GM23248 (cell line): ENCODE measurements at regions not wholly inside any gene's neighbourhood (a gene's known extent, or its start where the extent isn't known, plus 50 kb on each side); places are given as distances from the start of the nearest gene placed in this dataset.

ENCODE experiments used
- DNase-seq: peaks from one replicate; pipeline ENCODE4 v3.0.0-alpha.2; 2015
- H2AFZ ChIP-seq: fragments of 200-600 bp; sonication (generic); 2 replicates; pipeline ENCODE4 v1.6.1; 2016; ENCODE audit warnings: antibody characterized with exemption
- H3F3A ChIP-seq: fragments of 200-600 bp; sonication (generic); 2 replicates; pipeline ENCODE4 v1.6.1; 2016; ENCODE audit warnings: mild to moderate bottlenecking, antibody characterized with exemption, mixed run types; ENCODE audit not compliant: insufficient read depth
- H3K27ac ChIP-seq: fragments of 200-600 bp; sonication (generic); 2 replicates; pipeline ENCODE4 v1.5.1; 2016; ENCODE audit warnings: mild to moderate bottlenecking
- H3K27me3 ChIP-seq: fragments of 200-600 bp; sonication (generic); replicated peaks from 2 replicates; pipeline ENCODE4 v1.6.1; 2016; ENCODE audit warnings: mild to moderate bottlenecking; ENCODE audit not compliant: insufficient read depth
- H3K36me3 ChIP-seq: fragments of 200-600 bp; sonication (generic); 2 replicates; pipeline ENCODE4 v1.6.1; 2016; ENCODE audit warnings: low read depth, mild to moderate bottlenecking
- H3K4me1 ChIP-seq: fragments of 200-600 bp; sonication (generic); 2 replicates; pipeline ENCODE4 v1.6.1; 2016; ENCODE audit warnings: mild to moderate bottlenecking; ENCODE audit not compliant: insufficient read depth
- H3K4me2 ChIP-seq: fragments of 200-600 bp; sonication (generic); one replicate; pipeline ENCODE4 v1.6.1; 2016; ENCODE audit warnings: mild to moderate bottlenecking; ENCODE audit not compliant: unreplicated experiment
- H3K4me3 ChIP-seq: fragments of 200-600 bp; sonication (generic); 2 replicates; pipeline ENCODE4 v1.5.1; 2016; ENCODE audit warnings: mild to moderate bottlenecking
- H3K79me2 ChIP-seq: fragments of 200-600 bp; sonication (generic); 2 replicates; pipeline ENCODE4 v1.6.1; 2016; ENCODE audit warnings: mild to moderate bottlenecking; ENCODE audit not compliant: insufficient read depth
- H3K9ac ChIP-seq: fragments of 200-600 bp; sonication (generic); 2 replicates; pipeline ENCODE4 v1.6.1; 2016; ENCODE audit warnings: mild to moderate bottlenecking
- H3K9me2 ChIP-seq: fragments of 200-600 bp; sonication (generic); 2 replicates; pipeline ENCODE4 v1.6.1; 2016; ENCODE audit warnings: mixed run types, mild to moderate bottlenecking, moderate library complexity; ENCODE audit not compliant: insufficient read depth
- H3K9me3 ChIP-seq: fragments of 200-600 bp; sonication (generic); one replicate; pipeline ENCODE4 v1.6.1; 2017; ENCODE audit warnings: low read depth
- H4K20me1 ChIP-seq: fragments of 200-600 bp; sonication (generic); 2 replicates; pipeline ENCODE4 v1.6.0; 2016; ENCODE audit not compliant: insufficient read depth
- EZH2 ChIP-seq: fragments of 200-600 bp; sonication (generic); IDR thresholded peaks from 2 replicates; pipeline ENCODE4 v1.6.1; 2018; ENCODE audit warnings: antibody characterized with exemption, mild to moderate bottlenecking; ENCODE audit not compliant: insufficient read depth, poor library complexity, severe bottlenecking
- EZH2phosphoT487 ChIP-seq: fragments of 200-600 bp; sonication (generic); IDR thresholded peaks from 2 replicates; pipeline ENCODE4 v1.6.1; 2018; ENCODE audit warnings: antibody characterized with exemption, moderate library complexity, mild to moderate bottlenecking, low read depth; ENCODE audit not compliant: insufficient read depth
- WGBS, 2 experiments: methylation state at CpG; one replicate each; pipeline ENCODE4 v1.1.6; 2015 to 2017; ENCODE audit warnings: low lambda C conversion rate in 2 of 2, low coverage in 1 of 2; ENCODE audit errors: missing lambda C conversion rate in 2 of 2; 5-methylcytosine and 5-hydroxymethylcytosine counted together
- in situ Hi-C: fragments of 300-500 bp; cut with MboI; formaldehyde crosslinking; loops from 2 replicates; pipeline ENCODE4 v1.15.0; 2020

- Histone ChIP-seq H3K4me2 (no peak overlapping the region), H3K9ac (no peak overlapping the region), H2AFZ (no peak overlapping the region), H3K27ac (no peak overlapping the region), H3K9me2 (no peaks in the 10 kb centered on the region), H4K20me1 (no peaks in the 10 kb centered on the region), H3K36me3 (no peaks in the 10 kb centered on the region), H3K9me3 (no peaks in the 10 kb centered on the region), H3K4me3 (no peak overlapping the region), H3K79me2 (no peaks in the 10 kb centered on the region), H3F3A (0 out of 2 replicates have a peak, but pooled peaks cover 11% of the 10 kb centered on the region), H3K27me3 (peaks cover 31% of the 10 kb centered on the region), H3K4me1 (peaks cover 13% of the 10 kb centered on the region)
- in situ Hi-C loops: no loop called here
- DNase-seq: no peak
- TF ChIP-seq EZH2: no peak
- TF ChIP-seq EZH2phosphoT487: no peak
- 82 to 89% methylated on average over 2 of the region's 2 CpGs for WGBS, 2 experiments
Measured at GRCh38 chr17:65301184-65301583, 164.0 kb downstream of the RGS9 start.

GRCh38 chr17:65297916-65298315, 160.7 kb downstream of the RGS9 start:
- H3K4me3 ChIP-seq: no peak overlapping the region
- WGBS, 2 experiments: 5 to 6% methylated on average over 5 of the region's 5 CpGs

DNA sequence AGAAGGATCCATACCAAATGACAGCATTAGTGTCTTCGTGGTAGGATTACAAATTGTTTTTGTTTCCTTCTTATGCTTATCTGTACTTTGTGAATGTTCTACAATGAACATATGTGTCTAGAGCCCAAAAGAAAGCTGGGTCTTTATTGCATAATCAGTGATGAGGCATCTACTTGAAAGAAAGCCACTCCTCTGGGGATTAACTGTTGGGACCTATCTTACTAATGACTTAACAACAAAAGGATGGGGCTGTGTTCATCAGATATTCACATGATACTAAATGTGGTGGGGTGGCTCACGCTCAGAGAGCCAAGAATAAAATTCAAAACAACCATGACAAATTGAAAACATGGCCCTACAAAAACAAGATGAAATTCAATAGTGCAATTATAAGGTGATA, 160.2 kb downstream of the RGS9 start:
- 2 to 8% methylated on average over 2 of the region's 2 CpGs for WGBS, 2 experiments
- peak overlapping the region; percentile 3 for H3K4me2 ChIP-seq
- in situ Hi-C loops: loop anchor here (5.0 to 25.0 kb wide), 4 partner anchors 255 to 867 kb away; no protein-coding TSS in a partner anchor

More at GRCh38 chr17:65297916-65298315, 160.7 kb downstream of the RGS9 start:
- TF ChIP-seq EZH2phosphoT487: no peak
- no peak for TF ChIP-seq EZH2
- no peak overlapping the region for H2AFZ ChIP-seq
- H3K27ac ChIP-seq: no peak overlapping the region
- H3F3A ChIP-seq: 0 out of 2 replicates have a peak, but pooled peaks cover 11% of the 10 kb centered on the region
- H3K27me3 ChIP-seq: peaks cover 19% of the 10 kb centered on the region
- H4K20me1 ChIP-seq: no peaks in the 10 kb centered on the region
- no peak overlapping the region for H3K9ac ChIP-seq
- peak overlapping the region; percentile 13 for H3K4me2 ChIP-seq
- in situ Hi-C loops: loop anchor here (5.0 to 25.0 kb wide), 4 partner anchors 254 to 867 kb away; no protein-coding TSS in a partner anchor
- no peaks in the 10 kb centered on the region for H3K9me3 ChIP-seq
- peaks cover 13% of the 10 kb centered on the region for H3K4me1 ChIP-seq
- no peaks in the 10 kb centered on the region for H3K9me2 ChIP-seq
- no peaks in the 10 kb centered on the region for H3K79me2 ChIP-seq
- no peaks in the 10 kb centered on the region for H3K36me3 ChIP-seq
- DNase-seq: peak; percentile 3

GRCh38 chr17:65294181-65294719, 157.1 kb downstream of the RGS9 start:
- WGBS, 2 experiments: 17 to 19% methylated on average over 10 of the region's 10 CpGs
- no peaks in the 10 kb centered on the region for H3K79me2 ChIP-seq
- peak; percentile 83 for DNase-seq
- H4K20me1 ChIP-seq: no peaks in the 10 kb centered on the region
- H2AFZ ChIP-seq: no peak overlapping the region
- no peak overlapping the region for H3K27ac ChIP-seq
- H3K9ac ChIP-seq: no peak overlapping the region
- in situ Hi-C loops: loop anchor here (10.0 to 25.0 kb wide), 3 partner anchors 493 to 871 kb away; no protein-coding TSS in a partner anchor
- 0 out of 2 replicates have a peak, but pooled peaks cover 11% of the 10 kb centered on the region for H3F3A ChIP-seq
- no peaks in the 10 kb centered on the region for H3K9me2 ChIP-seq
- TF ChIP-seq EZH2phosphoT487 (no peak), EZH2 (no peak)
- H3K4me3 ChIP-seq: no peak overlapping the region
- no peaks in the 10 kb centered on the region for H3K27me3 ChIP-seq
- no peaks in the 10 kb centered on the region for H3K9me3 ChIP-seq
- no peak overlapping the region for H3K4me2 ChIP-seq
- peaks cover 13% of the 10 kb centered on the region for H3K4me1 ChIP-seq
- no peaks in the 10 kb centered on the region for H3K36me3 ChIP-seq

More for the DNA sequence above, 160.2 kb downstream of the RGS9 start:
- peaks cover 14% of the 10 kb centered on the region; the same call in 1 of the 2 replicates for H3K27me3 ChIP-seq
- H3K4me1 ChIP-seq: peaks cover 13% of the 10 kb centered on the region
- H2AFZ ChIP-seq: no peak overlapping the region
- H3K36me3 ChIP-seq: no peaks in the 10 kb centered on the region
- no peak overlapping the region for H3K9ac ChIP-seq
- TF ChIP-seq EZH2: no peak
- no peak for TF ChIP-seq EZH2phosphoT487
- H3K27ac ChIP-seq: no peak overlapping the region
- 0 out of 2 replicates have a peak, but pooled peaks cover 11% of the 10 kb centered on the region for H3F3A ChIP-seq
- no peaks in the 10 kb centered on the region for H4K20me1 ChIP-seq
- no peaks in the 10 kb centered on the region for H3K9me2 ChIP-seq
- peak; percentile 86 for DNase-seq
- no peak overlapping the region for H3K4me3 ChIP-seq
- no peaks in the 10 kb centered on the region for H3K9me3 ChIP-seq
- no peaks in the 10 kb centered on the region for H3K79me2 ChIP-seq
